ENCODE measurements at regions not wholly inside any gene's neighbourhood (a gene's known extent, or its start where the extent isn't known, plus 50 kb on each side); places are given as distances from the start of the nearest gene placed in this dataset.
"Not testable (repeated sequence)": the region's sequence is repeated elsewhere in the genome, so short reads cannot be mapped to it uniquely, and the experiment has no call there.

DNA sequence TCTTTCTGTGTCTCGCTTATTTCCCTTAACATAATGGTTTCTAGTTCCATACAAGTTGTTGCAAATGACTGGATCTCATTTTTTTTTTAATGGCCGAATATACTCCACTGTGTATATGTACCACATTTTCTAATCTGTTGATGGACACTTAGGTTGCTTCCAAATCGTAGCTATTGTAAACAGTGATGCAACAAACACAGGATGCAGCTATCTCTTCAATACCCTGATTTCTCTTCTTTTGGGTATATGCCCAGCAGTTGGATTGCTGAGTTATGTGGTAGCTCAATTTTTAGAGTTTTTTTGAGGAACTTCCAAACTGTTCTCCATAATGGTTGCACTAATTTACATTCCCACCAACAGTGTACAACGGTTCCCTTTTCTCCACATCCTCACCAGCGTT lies 100.4 kb upstream of the CHORDC1 start:
- DNase-seq = no peak

DNA sequence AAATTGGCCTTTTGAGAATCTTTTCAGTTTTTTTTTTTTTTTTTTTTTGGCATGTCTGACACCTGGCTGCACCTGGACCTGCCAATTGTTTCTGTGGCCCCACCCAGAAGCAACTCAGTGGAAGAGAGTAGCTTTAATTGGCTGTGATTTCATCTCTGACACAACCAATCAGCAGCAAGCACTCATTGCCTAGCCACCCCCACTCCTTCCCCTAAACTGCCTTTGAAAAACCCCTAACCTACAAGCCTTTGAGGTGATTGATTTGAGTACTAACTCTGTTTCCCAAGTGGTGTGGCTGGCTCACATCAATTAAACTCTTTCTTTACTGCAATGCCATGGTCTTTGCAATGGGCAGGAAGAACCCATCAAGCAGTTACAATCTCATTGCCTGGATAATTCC lies 98.2 kb upstream of the CHORDC1 start:
- no peak for DNase-seq

DNA sequence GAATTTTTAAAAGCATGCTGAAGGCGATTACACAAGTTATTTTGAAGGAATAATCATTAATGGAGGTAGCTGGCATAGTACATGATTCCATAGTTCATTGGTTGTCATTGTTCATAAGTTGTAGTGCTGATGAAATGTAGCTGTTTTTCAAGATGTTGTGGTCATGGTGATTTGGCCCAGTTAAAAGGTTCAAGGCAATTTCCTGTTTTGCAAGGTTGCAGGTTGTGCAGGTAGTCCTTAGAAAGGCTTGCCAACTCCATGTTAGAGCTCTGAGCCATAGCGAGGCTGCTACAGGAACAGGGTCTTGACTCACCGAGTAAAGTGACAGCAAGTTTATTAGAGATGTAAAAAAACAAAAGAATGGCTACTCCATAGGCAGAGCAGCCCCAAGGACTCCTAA lies 95.8 kb upstream of the CHORDC1 start:
- DNase-seq = no peak

DNA sequence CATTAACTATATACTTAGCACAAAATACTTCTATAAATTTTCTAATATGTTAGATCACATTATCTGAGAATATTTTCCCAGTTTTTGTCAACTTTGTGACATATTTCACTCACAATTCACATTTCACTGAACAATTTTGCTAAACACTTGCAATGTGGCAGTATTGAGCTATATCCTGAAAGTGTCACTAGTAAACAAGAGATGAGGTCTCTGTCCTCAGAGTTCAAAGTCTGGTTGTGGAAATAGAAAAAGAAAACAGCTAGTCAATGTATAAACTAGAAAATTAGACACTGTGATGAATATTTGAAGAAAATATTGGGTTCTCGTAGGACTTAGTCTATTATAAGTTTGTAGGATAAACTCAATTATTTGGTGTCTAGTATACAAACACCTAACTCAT lies 87.4 kb upstream of the CHORDC1 start:
- DNase-seq = no peak

DNA sequence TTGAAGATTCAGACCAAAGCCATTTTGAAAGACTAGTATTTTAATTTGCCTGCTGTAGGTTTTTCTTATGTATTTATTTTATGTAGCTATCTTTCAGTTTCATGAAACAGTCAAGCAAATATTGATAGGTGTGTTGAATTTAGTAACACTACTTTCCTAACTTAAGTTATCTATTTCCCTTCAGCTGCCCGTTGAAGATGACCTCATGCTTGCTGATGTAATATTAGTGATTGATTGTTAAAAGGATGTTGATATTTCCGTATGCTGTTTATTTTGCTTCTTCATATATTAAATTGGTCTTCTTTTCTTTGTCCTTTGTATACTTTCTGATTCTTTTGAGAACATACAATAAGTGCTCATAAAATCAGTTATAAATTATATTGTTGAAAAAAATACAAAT lies 86.8 kb upstream of the CHORDC1 start:
- no peak for DNase-seq

DNA sequence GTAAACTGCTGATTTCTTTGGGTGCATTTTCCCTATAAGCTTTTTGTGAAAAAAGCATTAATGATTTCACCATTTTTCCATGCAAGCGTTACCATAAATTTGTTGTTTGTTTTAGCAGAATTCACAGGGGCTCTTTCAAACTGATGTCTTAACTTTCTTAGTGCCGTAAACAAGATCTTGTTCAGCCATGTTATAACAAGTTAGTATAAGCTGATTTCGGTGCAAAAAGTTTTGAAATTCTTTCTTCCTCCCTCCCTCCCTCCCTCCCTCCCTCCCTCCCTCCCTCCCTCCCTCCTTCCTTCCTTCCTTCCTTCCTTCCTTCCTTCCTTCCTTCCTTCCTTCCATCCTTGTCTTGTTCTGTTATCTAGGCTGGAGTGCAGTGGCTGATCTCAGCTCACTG lies 71.7 kb upstream of the CHORDC1 start:
- DNase-seq = no peak

DNA sequence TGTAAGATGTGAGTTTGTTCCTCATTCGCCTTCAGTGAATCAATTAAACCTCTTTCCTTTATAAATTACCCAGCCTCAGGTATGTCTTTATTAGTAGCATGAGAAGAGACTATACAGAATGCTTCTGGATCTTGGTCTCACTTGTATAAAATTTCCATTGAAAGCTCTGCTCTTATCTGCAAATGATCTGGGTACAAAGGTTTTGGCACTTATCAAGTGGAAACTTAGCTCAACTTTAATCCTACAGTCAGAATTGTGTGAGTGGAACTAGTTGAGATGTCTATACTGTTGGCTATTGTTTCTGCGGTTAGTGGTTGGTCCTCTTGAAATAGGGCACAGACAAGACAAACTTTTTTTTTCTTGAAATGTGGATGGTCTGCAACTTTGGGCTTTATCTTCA lies 71.2 kb upstream of the CHORDC1 start:
- DNase-seq = no peak

DNA sequence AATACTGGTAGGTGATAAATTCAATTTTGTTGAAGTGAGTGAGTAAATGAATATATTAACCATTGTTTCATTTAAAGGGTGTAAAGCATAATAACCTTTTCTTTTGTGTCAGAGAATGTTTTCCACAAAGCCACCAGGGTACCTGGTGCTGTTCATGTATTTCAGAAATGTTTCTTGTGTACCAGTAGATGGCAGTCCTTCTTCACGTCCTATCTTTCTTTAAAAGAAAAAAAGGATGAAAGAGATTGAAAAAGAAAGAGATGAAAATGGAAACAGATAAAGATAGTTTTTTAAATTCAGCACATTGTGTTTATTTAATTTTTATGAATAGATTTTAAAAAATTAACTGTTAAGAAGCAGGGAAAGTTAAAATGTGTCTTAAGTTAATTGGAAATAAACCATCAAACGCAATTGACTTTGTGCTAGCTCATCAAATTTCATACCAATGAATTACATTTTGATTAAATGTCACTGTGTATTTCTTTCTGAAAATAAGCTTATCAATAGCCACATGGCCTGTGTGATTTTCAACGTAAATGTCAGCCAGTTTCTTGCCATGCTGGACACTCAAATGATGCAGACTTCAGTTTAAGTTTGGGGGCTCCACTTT lies 65.5 kb upstream of the CHORDC1 start:
- no peak for DNase-seq

DNA sequence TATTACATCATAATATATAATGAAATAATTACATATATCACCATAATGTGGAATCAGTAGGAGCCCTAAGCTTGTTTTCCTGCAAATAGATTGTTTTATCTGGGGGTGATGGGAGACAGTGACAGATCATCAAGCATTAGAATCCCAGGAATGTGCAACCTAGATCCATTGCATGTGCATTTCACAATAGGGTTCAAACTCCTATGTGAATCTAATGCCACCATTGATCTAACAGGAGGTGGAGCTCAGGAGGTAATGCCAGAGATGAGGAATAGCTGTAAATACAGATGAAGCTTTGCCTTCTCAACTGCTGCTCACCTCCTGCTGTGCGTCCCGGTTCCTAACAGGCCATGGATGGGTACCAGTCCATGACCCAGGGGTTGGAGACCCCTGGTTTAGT lies 63.8 kb upstream of the CHORDC1 start:
- no peak for DNase-seq

DNA sequence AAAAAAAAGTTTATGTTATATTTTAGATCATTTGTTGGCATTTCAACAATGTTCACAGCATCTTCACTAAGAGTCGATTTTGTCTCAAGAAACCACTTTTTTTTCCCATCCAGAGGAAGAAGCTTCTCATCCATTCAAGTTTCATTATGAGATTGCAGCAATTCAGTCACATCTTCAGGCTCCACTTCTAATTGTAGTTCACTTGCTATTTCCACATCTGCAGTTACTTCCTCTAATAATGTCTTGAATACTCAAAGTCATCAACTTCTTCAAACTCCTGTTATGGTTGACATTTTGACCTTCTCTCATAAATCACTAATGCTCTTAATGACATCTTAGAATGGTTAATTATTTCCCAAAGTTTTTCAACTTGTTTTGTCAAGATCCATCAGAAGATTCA lies 61.3 kb upstream of the CHORDC1 start:
- no peak for DNase-seq

DNA sequence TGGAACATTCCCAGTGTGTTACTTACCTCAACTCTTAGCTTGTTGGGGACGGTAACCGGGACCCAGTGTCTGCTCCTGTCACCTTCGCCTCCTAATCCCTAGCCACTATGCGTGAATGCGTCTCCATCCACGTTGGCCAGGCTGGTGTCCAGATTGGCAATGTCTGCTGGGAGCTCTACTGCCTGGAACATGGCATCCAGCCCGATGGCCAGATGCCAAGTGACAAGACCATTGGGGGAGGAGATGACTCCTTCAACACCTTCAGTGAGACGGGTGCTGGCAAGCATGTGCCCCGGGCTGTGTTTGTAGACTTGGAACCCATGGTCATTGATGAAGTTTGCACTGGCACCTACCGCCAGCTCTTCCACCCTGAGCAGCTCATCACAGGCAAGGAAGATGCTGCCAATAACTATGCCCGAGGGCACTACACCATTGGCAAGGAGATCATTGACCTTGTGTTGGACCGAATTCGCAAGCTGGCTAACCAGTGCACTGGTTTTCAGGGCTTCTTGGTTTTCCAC lies 59.8 kb upstream of the CHORDC1 start:
- not testable (repeated sequence) for DNase-seq

DNA sequence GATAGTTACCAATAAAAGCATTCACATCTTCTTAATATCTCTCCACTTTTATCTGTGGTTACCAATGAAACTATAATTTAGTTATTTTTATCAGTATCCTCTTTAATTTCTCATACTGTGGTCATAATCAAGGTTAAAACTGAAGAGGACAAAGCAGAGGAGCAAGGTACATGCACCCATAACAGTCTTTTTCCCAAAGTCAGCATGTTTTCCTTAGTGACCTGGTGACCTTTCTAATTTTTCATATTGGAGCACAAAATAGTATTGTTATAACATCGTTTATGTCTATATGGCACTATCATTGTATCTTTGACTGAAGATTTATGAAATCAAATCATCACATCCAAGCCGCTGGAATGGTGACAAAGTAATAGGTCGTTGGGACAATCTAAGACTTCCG lies 51.5 kb upstream of the CHORDC1 start:
- no peak for DNase-seq
